Neural cell (in vitro differentiated cells): ENCODE measurements at regions not wholly inside any gene's neighbourhood (a gene's known extent, or its start where the extent isn't known, plus 50 kb on each side); places are given as distances from the start of the nearest gene placed in this dataset.

Source experiments
- CTCF ChIP-seq: fragments of 450-650 bp; IDR thresholded peaks from 2 replicates; pipeline ENCODE4 v1.5.1; 2014; ENCODE audit warnings: antibody characterized with exemption, mild to moderate bottlenecking, moderate library complexity; ENCODE audit not compliant: poor library complexity, severe bottlenecking
- EP300 ChIP-seq: fragments of 450-650 bp; conservative IDR thresholded peaks from 2 replicates; pipeline ENCODE4 v1.6.1; 2014; ENCODE audit warnings: antibody characterized with exemption, mild to moderate bottlenecking, moderate library complexity; ENCODE audit not compliant: poor library complexity, severe bottlenecking
- EZH2 ChIP-seq: fragments of 200-600, 300-800 bp; shearing (Covaris generic), sonication (generic); IDR thresholded peaks from 2 replicates; pipeline ENCODE4 v1.6.1; 2014; ENCODE audit warnings: antibody characterized with exemption, low read length, borderline replicate concordance, mild to moderate bottlenecking; ENCODE audit not compliant: insufficient read depth, poor library complexity, severe bottlenecking
- MXI1 ChIP-seq: fragments of 450-650 bp; conservative IDR thresholded peaks from 2 replicates; pipeline ENCODE4 v1.6.1; 2014; ENCODE audit warnings: antibody characterized with exemption, mild to moderate bottlenecking; ENCODE audit not compliant: poor library complexity, severe bottlenecking
- POLR2AphosphoS5 ChIP-seq: IDR thresholded peaks from 2 replicates; pipeline ENCODE4 v1.6.1; 2012
- RAD21 ChIP-seq: fragments of 450-650 bp; conservative IDR thresholded peaks from 2 replicates; pipeline ENCODE4 v1.6.1; 2014; ENCODE audit warnings: antibody characterized with exemption, mild to moderate bottlenecking, moderate library complexity
- REST ChIP-seq: IDR thresholded peaks from 2 replicates; pipeline ENCODE4 v1.6.1; 2012; ENCODE audit warnings: borderline replicate concordance
- SMC3 ChIP-seq: fragments of 450-650 bp; conservative IDR thresholded peaks from 2 replicates; pipeline ENCODE4 v1.6.1; 2014; ENCODE audit warnings: antibody characterized with exemption, mild to moderate bottlenecking, moderate library complexity; ENCODE audit not compliant: poor library complexity

- TF ChIP-seq CTCF (no peak), RAD21 (no peak), EZH2 (no peak), EP300 (no peak), SMC3 (no peak), POLR2AphosphoS5 (no peak), REST (no peak), MXI1 (no peak)
Observed at GRCh38 chr15:95078003-95078402, 846.6 kb downstream of the MCTP2 start.
